WI38 (cell line): ENCODE measurements at regions not wholly inside any gene's neighbourhood (a gene's known extent, or its start where the extent isn't known, plus 50 kb on each side); places are given as distances from the start of the nearest gene placed in this dataset.

ENCODE experiments used
- H3K4me3 ChIP-seq: 2 replicates; pipeline ENCODE4 v1.5.1; 2011; ENCODE audit warnings: low read depth, mild to moderate bottlenecking, control low read depth, low read length
- CTCF ChIP-seq: IDR thresholded peaks from 2 replicates; pipeline ENCODE4 v1.5.1; 2012; ENCODE audit warnings: low read depth, mild to moderate bottlenecking, control low read depth, low read length

GRCh38 chr2:146850746-146851145 is 994.1 kb upstream of the ACVR2A start:
- no peak for TF ChIP-seq CTCF
- H3K4me3 ChIP-seq: no peak overlapping the region

GRCh38 chr2:146847846-146848245 is 997.0 kb upstream of the ACVR2A start:
- TF ChIP-seq CTCF: no peak
- H3K4me3 ChIP-seq: no peak overlapping the region

- no peak overlapping the region for H3K4me3 ChIP-seq
- no peak for TF ChIP-seq CTCF
Measured at GRCh38 chr2:146844226-146844990, 1000.4 kb upstream of the ACVR2A start.

GRCh38 chr2:146837857-146838256 is 1007.0 kb upstream of the ACVR2A start:
- no peak for TF ChIP-seq CTCF
- H3K4me3 ChIP-seq: no peak overlapping the region

- no peak overlapping the region for H3K4me3 ChIP-seq
- no peak for TF ChIP-seq CTCF
Measured at GRCh38 chr2:146826388-146826787, 1018.4 kb upstream of the ACVR2A start.

GRCh38 chr2:146821836-146822316 is 1023.0 kb upstream of the ACVR2A start:
- H3K4me3 ChIP-seq: no peak overlapping the region
- no peak for TF ChIP-seq CTCF

GRCh38 chr2:146820672-146821071 is 1024.2 kb upstream of the ACVR2A start:
- no peak for TF ChIP-seq CTCF
- H3K4me3 ChIP-seq: no peak overlapping the region
